IMR-90 (cell line): ENCODE measurements at regions not wholly inside any gene's neighbourhood (a gene's known extent, or its start where the extent isn't known, plus 50 kb on each side); places are given as distances from the start of the nearest gene placed in this dataset.

Experiments
- MAZ ChIP-seq: IDR thresholded peaks from 2 replicates; pipeline ENCODE4 v1.6.1; 2012; ENCODE audit warnings: low read depth, mild to moderate bottlenecking, low read length, improper control_type of control experiment, moderate library complexity, borderline replicate concordance
- NFE2L2 ChIP-seq: fragments of 150-350 bp; IDR thresholded peaks from 2 replicates; pipeline ENCODE4 v1.6.1; 2016; ENCODE audit warnings: low read depth, mild to moderate bottlenecking, low read length
- POLR2A ChIP-seq: IDR thresholded peaks from 2 replicates; pipeline ENCODE4 v1.6.1; 2012; ENCODE audit warnings: mild to moderate bottlenecking, low read depth, low read length
- RFX5 ChIP-seq: IDR thresholded peaks from 2 replicates; pipeline ENCODE4 v1.8.0; 2012; ENCODE audit warnings: low read depth, mild to moderate bottlenecking, low read length, moderate library complexity
- TF ChIP-seq, protein P1 (sequence below): conservative IDR thresholded peaks from 2 replicates; pipeline ENCODE4 v1.5.1; 2012; ENCODE audit warnings: mild to moderate bottlenecking, low read depth, low read length, improper control_type of control experiment

DNA sequence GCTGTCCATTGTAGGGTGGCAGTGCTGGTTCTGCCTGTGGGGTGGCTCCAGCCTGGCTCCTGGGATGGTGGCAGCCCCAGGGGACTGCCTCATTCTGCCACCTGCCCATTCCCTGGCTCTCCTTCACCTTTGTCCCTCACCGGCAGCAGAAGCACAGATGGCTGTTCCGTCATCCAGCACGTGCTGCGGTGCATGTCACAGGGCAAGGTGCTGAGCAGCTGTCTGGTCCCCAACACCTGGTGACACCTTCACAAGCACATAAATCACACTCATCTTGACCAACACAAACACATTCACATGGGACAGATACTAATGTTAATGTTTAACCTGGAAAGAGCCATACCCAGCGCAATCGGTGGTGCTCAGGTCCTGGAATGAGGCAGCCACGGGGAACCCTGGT lies 126.8 kb downstream of the UQCRFS1 start:
- no peak for TF ChIP-seq RFX5
- TF ChIP-seq, protein P1, sequence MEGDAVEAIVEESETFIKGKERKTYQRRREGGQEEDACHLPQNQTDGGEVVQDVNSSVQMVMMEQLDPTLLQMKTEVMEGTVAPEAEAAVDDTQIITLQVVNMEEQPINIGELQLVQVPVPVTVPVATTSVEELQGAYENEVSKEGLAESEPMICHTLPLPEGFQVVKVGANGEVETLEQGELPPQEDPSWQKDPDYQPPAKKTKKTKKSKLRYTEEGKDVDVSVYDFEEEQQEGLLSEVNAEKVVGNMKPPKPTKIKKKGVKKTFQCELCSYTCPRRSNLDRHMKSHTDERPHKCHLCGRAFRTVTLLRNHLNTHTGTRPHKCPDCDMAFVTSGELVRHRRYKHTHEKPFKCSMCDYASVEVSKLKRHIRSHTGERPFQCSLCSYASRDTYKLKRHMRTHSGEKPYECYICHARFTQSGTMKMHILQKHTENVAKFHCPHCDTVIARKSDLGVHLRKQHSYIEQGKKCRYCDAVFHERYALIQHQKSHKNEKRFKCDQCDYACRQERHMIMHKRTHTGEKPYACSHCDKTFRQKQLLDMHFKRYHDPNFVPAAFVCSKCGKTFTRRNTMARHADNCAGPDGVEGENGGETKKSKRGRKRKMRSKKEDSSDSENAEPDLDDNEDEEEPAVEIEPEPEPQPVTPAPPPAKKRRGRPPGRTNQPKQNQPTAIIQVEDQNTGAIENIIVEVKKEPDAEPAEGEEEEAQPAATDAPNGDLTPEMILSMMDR, result no peak
- TF ChIP-seq MAZ, result no peak
- TF ChIP-seq POLR2A, result no peak
- no peak for TF ChIP-seq NFE2L2
